Mammary epithelial cell (primary cell): ENCODE measurements at regions not wholly inside any gene's neighbourhood (a gene's known extent, or its start where the extent isn't known, plus 50 kb on each side); places are given as distances from the start of the nearest gene placed in this dataset.

Experiments used
- EZH2 ChIP-seq: IDR thresholded peaks from 2 replicates; pipeline ENCODE4 v1.6.1; 2012; ENCODE audit warnings: low read length, inconsistent platforms, borderline replicate concordance
- TF ChIP-seq, protein P1 (sequence below), 2 donors: IDR thresholded peaks in 1 of 2; conservative IDR thresholded peaks in 1 of 2; 2 replicates each; pipeline ENCODE4 v1.5.1; 2011 to 2012; ENCODE audit warnings: inconsistent platforms in 2 of 2, low read length in 2 of 2, mild to moderate bottlenecking in 2 of 2, control low read depth in 1 of 2, low read depth in 1 of 2; ENCODE audit not compliant: insufficient read depth in 1 of 2; ENCODE audit errors: extremely low read depth in 1 of 2

DNA sequence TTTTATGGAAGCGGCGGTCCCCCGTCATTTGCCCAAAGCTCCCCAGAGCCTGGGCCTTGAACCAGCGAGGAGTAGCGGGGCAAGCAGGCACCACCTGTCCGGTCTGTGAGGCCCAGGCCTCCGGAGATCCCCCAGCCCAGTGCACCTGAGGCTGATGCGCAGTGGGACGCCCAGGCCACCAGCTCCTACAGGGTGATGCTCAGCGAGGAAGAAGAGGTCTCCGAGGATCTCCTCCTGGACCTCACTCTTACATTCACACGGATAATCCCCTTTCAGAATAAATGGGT is 220.2 kb downstream of the NDUFA10 start:
- TF ChIP-seq, protein P1, sequence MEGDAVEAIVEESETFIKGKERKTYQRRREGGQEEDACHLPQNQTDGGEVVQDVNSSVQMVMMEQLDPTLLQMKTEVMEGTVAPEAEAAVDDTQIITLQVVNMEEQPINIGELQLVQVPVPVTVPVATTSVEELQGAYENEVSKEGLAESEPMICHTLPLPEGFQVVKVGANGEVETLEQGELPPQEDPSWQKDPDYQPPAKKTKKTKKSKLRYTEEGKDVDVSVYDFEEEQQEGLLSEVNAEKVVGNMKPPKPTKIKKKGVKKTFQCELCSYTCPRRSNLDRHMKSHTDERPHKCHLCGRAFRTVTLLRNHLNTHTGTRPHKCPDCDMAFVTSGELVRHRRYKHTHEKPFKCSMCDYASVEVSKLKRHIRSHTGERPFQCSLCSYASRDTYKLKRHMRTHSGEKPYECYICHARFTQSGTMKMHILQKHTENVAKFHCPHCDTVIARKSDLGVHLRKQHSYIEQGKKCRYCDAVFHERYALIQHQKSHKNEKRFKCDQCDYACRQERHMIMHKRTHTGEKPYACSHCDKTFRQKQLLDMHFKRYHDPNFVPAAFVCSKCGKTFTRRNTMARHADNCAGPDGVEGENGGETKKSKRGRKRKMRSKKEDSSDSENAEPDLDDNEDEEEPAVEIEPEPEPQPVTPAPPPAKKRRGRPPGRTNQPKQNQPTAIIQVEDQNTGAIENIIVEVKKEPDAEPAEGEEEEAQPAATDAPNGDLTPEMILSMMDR (conservative IDR thresholded peaks at IDR 0.05 in 1 of 2, IDR thresholded peaks at IDR 0.05 in 1 of 2; ENCODE audit: extremely low read depth in 1 of 2, insufficient read depth in 1 of 2, low read depth in 1 of 2, low read length in 2 of 2), result no peak
- no peak for TF ChIP-seq EZH2
